WTC11 (cell line): ENCODE measurements at regions not wholly inside any gene's neighbourhood (a gene's known extent, or its start where the extent isn't known, plus 50 kb on each side); places are given as distances from the start of the nearest gene placed in this dataset.

ENCODE experiments used
- ATF3 ChIP-seq: sonication (generic); formaldehyde crosslinking; conservative IDR thresholded peaks from 2 replicates; pipeline ENCODE4 v1.8.1; 2022; ENCODE audit warnings: mild to moderate bottlenecking, missing genetic modification reagents
- CTCF ChIP-seq: fragments of 200-600 bp; IDR thresholded peaks from 2 replicates; pipeline ENCODE4 v1.8.0; 2022; ENCODE audit warnings: antibody characterized with exemption
- E2F5 ChIP-seq: sonication (generic); formaldehyde crosslinking; IDR thresholded peaks from 2 replicates; pipeline ENCODE4 v1.8.1; 2022; ENCODE audit warnings: mild to moderate bottlenecking, moderate library complexity, missing genetic modification reagents
- MXD4 ChIP-seq: fragments of 250-450 bp; sonication (Bioruptor Pico); IDR thresholded peaks from 2 replicates; pipeline ENCODE4 v1.8.0; 2021; ENCODE audit warnings: mild to moderate bottlenecking, moderate library complexity, borderline replicate concordance
- MYBL2 ChIP-seq: sonication (generic); formaldehyde crosslinking; IDR thresholded peaks from 2 replicates; pipeline ENCODE4 v1.8.1; 2023; ENCODE audit warnings: mild to moderate bottlenecking, moderate library complexity, missing genetic modification reagents
- SMAD3 ChIP-seq: sonication (generic); formaldehyde crosslinking; IDR thresholded peaks from 2 replicates; pipeline ENCODE4 v1.8.0; 2022; ENCODE audit warnings: missing genetic modification reagents, mild to moderate bottlenecking, borderline replicate concordance
- ZNF512 ChIP-seq: sonication (generic); formaldehyde crosslinking; IDR thresholded peaks from 2 replicates; pipeline ENCODE4 v1.8.1; 2022; ENCODE audit warnings: missing genetic modification reagents, borderline replicate concordance

- TF ChIP-seq CTCF: no peak
- TF ChIP-seq MXD4 (CRISPR knock-in tag): no peak
- no peak for TF ChIP-seq ZNF512 (CRISPR knock-in tag)
- TF ChIP-seq MYBL2: no peak
- no peak for TF ChIP-seq E2F5 (CRISPR knock-in tag)
- TF ChIP-seq ATF3: no peak
- TF ChIP-seq SMAD3 (CRISPR knock-in tag): no peak
Observed at GRCh38 chr9:85079349-85079748, 409.8 kb downstream of the NTRK2 start.
